CD4-positive, alpha-beta T cell (primary cell): ENCODE measurements at regions not wholly inside any gene's neighbourhood (a gene's known extent, or its start where the extent isn't known, plus 50 kb on each side); places are given as distances from the start of the nearest gene placed in this dataset.
"Not testable (repeated sequence)": the region's sequence is repeated elsewhere in the genome, so short reads cannot be mapped to it uniquely, and the experiment has no call there.

Source experiments
- ATAC-seq: fragments of 200-7000 bp; cut with Tn5 transposase; one replicate; pipeline ENCODE4 v1.10.0; 2022; ENCODE audit warnings: mild to moderate bottlenecking; ENCODE audit not compliant: poor library complexity
- CTCF ChIA-PET: fragments of 350-600 bp; sonication (Branson Sonifier 250); formaldehyde crosslinking; loops from one replicate; lab custom pipeline; 2021; ENCODE audit warnings: antibody characterized with exemption, inconsistent platforms; lab: Charles Lee
- POLR2A ChIA-PET: fragments of 350-600 bp; sonication (Branson Sonifier 250); formaldehyde crosslinking; loops from one replicate; lab custom pipeline; 2021; ENCODE audit warnings: antibody characterized with exemption, inconsistent platforms; lab: Charles Lee
- DNase-seq, 14 experiments: peaks; one replicate each; pipeline ENCODE4 v3.0.0-alpha.2; 2013 to 2020; ENCODE audit warnings: mixed read lengths in 2 of 14
- H3K27ac ChIP-seq, 2 donors: one replicate each; pipeline versions ENCODE4 v1.5.1 to v1.7.0; 2013; ENCODE audit warnings: low read length in 2 of 2, low read depth in 1 of 2, mild to moderate bottlenecking in 1 of 2
- H3K27me3 ChIP-seq, 2 experiments: 1 replicate in 1 of 2; 2 replicates in 1 of 2; pipeline versions ENCODE4 v1.6.1 to v1.7.0; 2013; ENCODE audit warnings: low read length in 2 of 2, control low read depth in 1 of 2, mild to moderate bottlenecking in 1 of 2, moderate library complexity in 1 of 2; ENCODE audit not compliant: insufficient read depth in 2 of 2, control insufficient read depth in 1 of 2
- H3K36me3 ChIP-seq: one replicate; pipeline ENCODE4 v1.6.1; 2013; ENCODE audit warnings: low read length, control low read depth; ENCODE audit not compliant: insufficient read depth
- H3K4me1 ChIP-seq: one replicate; pipeline ENCODE4 v1.6.1; 2013; ENCODE audit warnings: low read length, control low read depth; ENCODE audit not compliant: insufficient read depth
- H3K4me3 ChIP-seq: one replicate; pipeline ENCODE4 v1.5.1; 2013; ENCODE audit warnings: mild to moderate bottlenecking, low read length, moderate library complexity
- H3K9me3 ChIP-seq, 2 experiments: 1 replicate in 1 of 2; 2 replicates in 1 of 2; pipeline versions ENCODE4 v1.6.1 to v1.7.0; 2013; ENCODE audit warnings: low read length in 2 of 2, mild to moderate bottlenecking in 2 of 2, control low read depth in 1 of 2, moderate library complexity in 1 of 2; ENCODE audit not compliant: control insufficient read depth in 1 of 2, insufficient read depth in 1 of 2
- H3K27ac Mint-ChIP-seq: one replicate; pipeline ENCODE4 v1.8.0; 2020; ENCODE audit warnings: mixed read lengths
- H3K27me3 Mint-ChIP-seq: one replicate; pipeline ENCODE4 v1.8.0; 2021; ENCODE audit warnings: mixed read lengths
- H3K36me3 Mint-ChIP-seq: one replicate; pipeline ENCODE4 v1.8.0; 2021; ENCODE audit warnings: low read depth, mixed read lengths
- H3K4me1 Mint-ChIP-seq: one replicate; pipeline ENCODE4 v1.8.0; 2021; ENCODE audit warnings: low read depth, mixed read lengths
- H3K4me3 Mint-ChIP-seq: one replicate; pipeline ENCODE4 v1.8.0; 2020; ENCODE audit warnings: mild to moderate bottlenecking, mixed read lengths
- H3K9me3 Mint-ChIP-seq: one replicate; pipeline ENCODE4 v1.8.0; 2020; ENCODE audit warnings: mixed read lengths
- CTCF ChIP-seq: fragments of 200-600 bp; IDR thresholded peaks from one replicate; pipeline ENCODE4 v1.8.0; 2022; ENCODE audit warnings: antibody characterized with exemption, mild to moderate bottlenecking
- intact Hi-C, 2 experiments: fragments of 100-400 bp; cut with DNase I in 1 of 2; cut with micrococcal nuclease in 1 of 2; formaldehyde crosslinking; loops; one replicate each; pipeline versions ENCODE4 v1.15.1 to v1.9.0; 2023 to 2025; cut with DNase I, micrococcal nuclease

GRCh38 chr5:2817031-2817603 is 65.6 kb upstream of the IRX2 start:
- CTCF ChIA-PET, result no interaction called here
- POLR2A ChIA-PET, result no interaction called here
- no peak overlapping the region for H3K27ac Mint-ChIP-seq
- intact Hi-C loops, result no loop called here
- H3K36me3 ChIP-seq, result no peaks in the 10 kb centered on the region
- H3K27ac ChIP-seq, result no peak overlapping the region
- H3K4me3 Mint-ChIP-seq, result no peak overlapping the region
- peaks cover 0 to 33% of the 10 kb centered on the region in 2 experiments for H3K9me3 ChIP-seq
- no peak for TF ChIP-seq CTCF
- H3K4me1 ChIP-seq, result no peaks in the 10 kb centered on the region
- no peaks in the 10 kb centered on the region for H3K27me3 Mint-ChIP-seq
- no peak for DNase-seq
- no peaks in the 10 kb centered on the region for H3K36me3 Mint-ChIP-seq
- no peaks in the 10 kb centered on the region for H3K4me1 Mint-ChIP-seq
- peaks cover 7% of the 10 kb centered on the region for H3K9me3 Mint-ChIP-seq
- no peak overlapping the region for H3K4me3 ChIP-seq
- no peak for ATAC-seq
- no peaks in the 10 kb centered on the region for H3K27me3 ChIP-seq

GRCh38 chr5:2813678-2814077 is 62.2 kb upstream of the IRX2 start:
- Histone ChIP-seq H3K27ac (no peak overlapping the region), H3K36me3 (no peaks in the 10 kb centered on the region), H3K4me3 (no peak overlapping the region), H3K4me1 (no peaks in the 10 kb centered on the region), H3K27me3 (no peaks in the 10 kb centered on the region), H3K9me3 (peaks cover 0 to 19% of the 10 kb centered on the region in 2 experiments)
- H3K36me3 Mint-ChIP-seq, result no peaks in the 10 kb centered on the region
- ChIA-PET POLR2A (no interaction called here), CTCF (no interaction called here)
- H3K4me3 Mint-ChIP-seq, result no peak overlapping the region
- no peak for TF ChIP-seq CTCF
- no peak for ATAC-seq
- H3K27ac Mint-ChIP-seq, result no peak overlapping the region
- intact Hi-C loops, result no loop called here
- H3K27me3 Mint-ChIP-seq, result no peaks in the 10 kb centered on the region
- no peak for DNase-seq
- H3K9me3 Mint-ChIP-seq, result peaks cover 5% of the 10 kb centered on the region
- H3K4me1 Mint-ChIP-seq, result no peaks in the 10 kb centered on the region

GRCh38 chr5:2810644-2811043 is 59.2 kb upstream of the IRX2 start:
- CTCF ChIA-PET, result no interaction called here
- Histone ChIP-seq H3K27ac (no peak overlapping the region), H3K27me3 (no peaks in the 10 kb centered on the region), H3K4me1 (no peaks in the 10 kb centered on the region), H3K4me3 (no peak overlapping the region), H3K36me3 (no peaks in the 10 kb centered on the region), H3K9me3 (peaks cover 0 to 32% of the 10 kb centered on the region in 2 experiments)
- TF ChIP-seq CTCF, result no peak
- H3K27me3 Mint-ChIP-seq, result no peaks in the 10 kb centered on the region
- H3K9me3 Mint-ChIP-seq, result no peaks in the 10 kb centered on the region
- ATAC-seq, result no peak
- no peak overlapping the region for H3K27ac Mint-ChIP-seq
- no peaks in the 10 kb centered on the region for H3K4me1 Mint-ChIP-seq
- H3K4me3 Mint-ChIP-seq, result no peak overlapping the region
- no peak for DNase-seq
- intact Hi-C loops, result no loop called here
- POLR2A ChIA-PET, result no interaction called here
- H3K36me3 Mint-ChIP-seq, result no peaks in the 10 kb centered on the region

- intact Hi-C loops, POLR2A ChIA-PET, H3K36me3 Mint-ChIP-seq, H3K4me1 ChIP-seq, H3K27me3 Mint-ChIP-seq, H3K27ac ChIP-seq, DNase-seq, H3K36me3 ChIP-seq, H3K4me3 ChIP-seq, H3K4me3 Mint-ChIP-seq, H3K27me3 ChIP-seq, H3K27ac Mint-ChIP-seq, H3K4me1 Mint-ChIP-seq, CTCF ChIA-PET, H3K9me3 Mint-ChIP-seq, ATAC-seq: not testable (repeated sequence)
- H3K9me3 ChIP-seq, result peaks cover 0 to 23% of the 10 kb centered on the region in 2 experiments
These were observed 55.8 kb upstream of the IRX2 start for GRCh38 chr5:2807244-2807643.
